ENCODE measurements at regions not wholly inside any gene's neighbourhood (a gene's known extent, or its start where the extent isn't known, plus 50 kb on each side); places are given as distances from the start of the nearest gene placed in this dataset.

GRCh38 chr2:216920143-216920876 is 60.4 kb upstream of the TNP1 start:
- ChIA-PET POLR2A (no interaction called here), CTCF (no interaction called here)
- TF ChIP-seq, protein P1, sequence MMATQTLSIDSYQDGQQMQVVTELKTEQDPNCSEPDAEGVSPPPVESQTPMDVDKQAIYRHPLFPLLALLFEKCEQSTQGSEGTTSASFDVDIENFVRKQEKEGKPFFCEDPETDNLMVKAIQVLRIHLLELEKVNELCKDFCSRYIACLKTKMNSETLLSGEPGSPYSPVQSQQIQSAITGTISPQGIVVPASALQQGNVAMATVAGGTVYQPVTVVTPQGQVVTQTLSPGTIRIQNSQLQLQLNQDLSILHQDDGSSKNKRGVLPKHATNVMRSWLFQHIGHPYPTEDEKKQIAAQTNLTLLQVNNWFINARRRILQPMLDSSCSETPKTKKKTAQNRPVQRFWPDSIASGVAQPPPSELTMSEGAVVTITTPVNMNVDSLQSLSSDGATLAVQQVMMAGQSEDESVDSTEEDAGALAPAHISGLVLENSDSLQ (IDR thresholded peaks at IDR 0.05) = no peak
- no peak for TF ChIP-seq FOXA1 (IDR thresholded peaks at IDR 0.05)
- TF ChIP-seq SP1 (IDR thresholded peaks at IDR 0.05) = no peak
- no peak for TF ChIP-seq ARNT (IDR thresholded peaks at IDR 0.05)
- TF ChIP-seq FOXK2 (IDR thresholded peaks at IDR 0.05) = no peak
- TF ChIP-seq TARDBP (IDR thresholded peaks at IDR 0.05) = no peak
- TF ChIP-seq L3MBTL2 (conservative IDR thresholded peaks at IDR 0.05) = no peak
- TF ChIP-seq SUZ12 (IDR thresholded peaks at IDR 0.05) = no peak
- TF ChIP-seq FOXM1 (IDR thresholded peaks at IDR 0.05; ENCODE audit: borderline replicate concordance) = no peak
- no peak for TF ChIP-seq ELF4 (IDR thresholded peaks at IDR 0.05)
- no peak for TF ChIP-seq NFRKB (IDR thresholded peaks at IDR 0.05)
- no peak for TF ChIP-seq LEF1 (IDR thresholded peaks at IDR 0.05; ENCODE audit: borderline replicate concordance)
- no peak for TF ChIP-seq BHLHE40 (IDR thresholded peaks at IDR 0.05; ENCODE audit: borderline replicate concordance)
- no peak for TF ChIP-seq CTBP1 (IDR thresholded peaks at IDR 0.05; ENCODE audit: borderline replicate concordance)
- no peak for TF ChIP-seq ZNF384 (IDR thresholded peaks at IDR 0.05)
- TF ChIP-seq HDGF (IDR thresholded peaks at IDR 0.05; ENCODE audit: borderline replicate concordance) = no peak
- no peak for DNase-seq (ENCODE audit: extremely low spot score)

DNA sequence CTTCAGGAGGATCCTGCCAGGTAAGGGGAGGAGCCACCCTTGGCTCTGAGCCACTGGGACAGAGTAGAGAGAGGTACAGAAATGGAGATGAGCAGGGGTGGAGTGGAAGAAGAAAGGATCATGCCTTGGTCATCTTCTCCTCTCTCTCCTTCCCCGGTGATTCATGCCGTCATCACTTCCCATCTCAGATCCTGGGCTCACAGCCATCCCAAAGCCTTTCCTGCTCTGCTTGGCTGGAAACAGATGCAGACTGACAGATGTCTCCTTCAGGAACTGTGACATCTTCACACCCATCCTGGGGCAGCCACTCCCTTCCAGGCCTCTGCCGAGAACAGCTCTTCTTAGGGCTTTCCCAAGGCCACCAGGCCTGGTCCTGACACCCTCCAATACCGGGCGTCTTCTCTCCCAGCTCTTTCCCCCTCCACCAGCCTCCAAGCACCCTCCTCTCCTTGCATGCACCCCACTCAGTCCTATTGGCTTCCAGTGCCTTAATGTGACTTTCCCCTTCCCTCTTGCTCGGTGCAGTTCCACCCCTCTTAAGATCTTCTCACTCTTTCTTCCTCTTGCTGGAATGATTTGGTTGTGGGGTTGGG is 58.3 kb upstream of the TNP1 start:
- ChIA-PET CTCF (no interaction called here), POLR2A (no interaction called here)
- DNase-seq (ENCODE audit: extremely low spot score) = no peak
- no peak for TF ChIP-seq ZNF384 (IDR thresholded peaks at IDR 0.05)
- no peak for TF ChIP-seq LEF1 (IDR thresholded peaks at IDR 0.05; ENCODE audit: borderline replicate concordance)
- no peak for TF ChIP-seq ARNT (IDR thresholded peaks at IDR 0.05)
- no peak for TF ChIP-seq FOXA1 (IDR thresholded peaks at IDR 0.05)
- TF ChIP-seq TARDBP (IDR thresholded peaks at IDR 0.05) = no peak
- no peak for TF ChIP-seq BHLHE40 (IDR thresholded peaks at IDR 0.05; ENCODE audit: borderline replicate concordance)
- no peak for TF ChIP-seq NFRKB (IDR thresholded peaks at IDR 0.05)
- TF ChIP-seq L3MBTL2 (conservative IDR thresholded peaks at IDR 0.05) = no peak
- TF ChIP-seq FOXM1 (IDR thresholded peaks at IDR 0.05; ENCODE audit: borderline replicate concordance) = no peak
- TF ChIP-seq, protein P1 (IDR thresholded peaks at IDR 0.05) = no peak
- no peak for TF ChIP-seq FOXK2 (IDR thresholded peaks at IDR 0.05)
- TF ChIP-seq HDGF (IDR thresholded peaks at IDR 0.05; ENCODE audit: borderline replicate concordance) = no peak
- TF ChIP-seq SP1 (IDR thresholded peaks at IDR 0.05) = no peak
- no peak for TF ChIP-seq ELF4 (IDR thresholded peaks at IDR 0.05)
- TF ChIP-seq CTBP1 (IDR thresholded peaks at IDR 0.05; ENCODE audit: borderline replicate concordance) = no peak
- TF ChIP-seq SUZ12 (IDR thresholded peaks at IDR 0.05) = no peak

DNA sequence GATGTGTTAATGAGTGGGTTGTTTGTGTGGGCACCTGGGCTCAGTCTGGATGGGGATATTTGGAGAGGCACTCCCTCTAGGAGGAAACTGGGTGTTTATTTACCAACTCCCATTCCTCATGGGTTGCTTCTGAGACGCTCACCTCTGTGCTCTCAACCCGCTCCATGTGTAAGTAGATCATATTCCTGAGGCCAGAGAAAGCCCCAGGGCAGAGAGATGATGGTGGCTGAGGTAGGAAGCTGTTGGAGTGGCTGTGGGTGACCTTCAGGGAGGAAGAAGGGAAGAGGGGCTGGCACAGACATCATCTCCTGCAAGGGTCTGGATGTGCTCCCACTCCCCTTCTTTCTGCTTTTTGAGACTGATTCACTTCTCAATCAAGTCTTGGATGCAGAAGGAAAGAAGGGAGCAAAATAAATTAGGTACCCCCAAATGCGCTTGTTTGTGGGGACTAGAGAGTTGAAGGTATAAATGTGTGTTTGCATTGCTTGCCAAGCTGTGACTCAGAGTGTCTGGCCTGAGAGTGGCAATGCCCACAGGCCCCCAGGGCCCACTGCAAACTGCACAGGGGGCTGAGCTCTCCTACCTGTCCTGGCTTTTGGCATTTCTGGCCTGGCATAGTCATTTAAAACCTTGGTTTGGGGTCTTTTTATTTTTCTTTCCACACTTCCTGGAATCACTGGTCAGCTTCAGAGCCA is 57.2 kb upstream of the TNP1 start:
- DNase-seq (ENCODE audit: extremely low spot score) = no peak
- TF ChIP-seq SUZ12 (IDR thresholded peaks at IDR 0.05) (no peak), FOXK2 (IDR thresholded peaks at IDR 0.05) (no peak), FOXA1 (IDR thresholded peaks at IDR 0.05) (no peak), SP1 (IDR thresholded peaks at IDR 0.05) (no peak), ELF4 (IDR thresholded peaks at IDR 0.05) (no peak), HDGF (IDR thresholded peaks at IDR 0.05; ENCODE audit: borderline replicate concordance) (no peak), FOXM1 (IDR thresholded peaks at IDR 0.05; ENCODE audit: borderline replicate concordance) (no peak)
- ChIA-PET POLR2A (interaction anchor here (0.8 kb wide), 1 partner anchor 216 kb away, joined by 4 read pairs; no protein-coding TSS in a partner anchor), CTCF (no interaction called here)

GRCh38 chr2:216915557-216916150 is 55.8 kb upstream of the TNP1 start:
- CTCF ChIA-PET = no interaction called here
- DNase-seq (ENCODE audit: extremely low spot score) = no peak
- POLR2A ChIA-PET = no interaction called here
- TF ChIP-seq LEF1 (IDR thresholded peaks at IDR 0.05; ENCODE audit: borderline replicate concordance) (no peak), ARNT (IDR thresholded peaks at IDR 0.05) (no peak), ELF4 (IDR thresholded peaks at IDR 0.05) (no peak), L3MBTL2 (conservative IDR thresholded peaks at IDR 0.05) (no peak), NFRKB (IDR thresholded peaks at IDR 0.05) (no peak), HDGF (IDR thresholded peaks at IDR 0.05; ENCODE audit: borderline replicate concordance) (no peak), SP1 (IDR thresholded peaks at IDR 0.05) (no peak)

DNA sequence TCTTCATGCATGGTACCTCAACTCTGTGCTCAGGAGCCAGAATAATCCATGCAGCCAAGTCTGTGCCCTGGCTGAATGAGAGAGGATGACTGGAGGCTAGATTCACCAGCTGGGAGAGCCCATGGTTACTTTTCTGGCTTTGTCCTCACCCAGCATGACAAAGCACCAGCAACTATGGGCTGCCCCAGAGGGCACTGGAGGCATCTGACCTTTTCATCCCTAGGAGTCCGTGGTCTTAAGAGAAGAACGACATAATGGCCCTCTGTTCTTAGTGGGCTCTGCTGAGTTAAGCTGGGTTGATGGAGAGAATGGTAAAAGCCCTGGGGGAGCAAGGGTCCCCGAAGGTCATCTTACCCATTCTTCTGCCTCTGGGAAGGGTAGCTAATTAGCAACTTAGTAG is 54.6 kb upstream of the TNP1 start:
- POLR2A ChIA-PET = no interaction called here
- CTCF ChIA-PET = no interaction called here
- DNase-seq (ENCODE audit: extremely low spot score) = no peak
- TF ChIP-seq BHLHE40 (IDR thresholded peaks at IDR 0.05; ENCODE audit: borderline replicate concordance) (no peak), CTBP1 (IDR thresholded peaks at IDR 0.05; ENCODE audit: borderline replicate concordance) (no peak), FOXK2 (IDR thresholded peaks at IDR 0.05) (no peak), NFRKB (IDR thresholded peaks at IDR 0.05) (no peak), TARDBP (IDR thresholded peaks at IDR 0.05) (no peak), SUZ12 (IDR thresholded peaks at IDR 0.05) (no peak), ELF4 (IDR thresholded peaks at IDR 0.05) (no peak), FOXM1 (IDR thresholded peaks at IDR 0.05; ENCODE audit: borderline replicate concordance) (no peak), SP1 (IDR thresholded peaks at IDR 0.05) (no peak), FOXA1 (IDR thresholded peaks at IDR 0.05) (no peak), LEF1 (IDR thresholded peaks at IDR 0.05; ENCODE audit: borderline replicate concordance) (no peak), ARNT (IDR thresholded peaks at IDR 0.05) (no peak), HDGF (IDR thresholded peaks at IDR 0.05; ENCODE audit: borderline replicate concordance) (no peak), ZNF384 (IDR thresholded peaks at IDR 0.05) (no peak), L3MBTL2 (conservative IDR thresholded peaks at IDR 0.05) (no peak)
- TF ChIP-seq, protein P1 (IDR thresholded peaks at IDR 0.05) = no peak

All from HEK293T (cell line).